HG03196 (cell line): ENCODE measurements at regions not wholly inside any gene's neighbourhood (a gene's known extent, or its start where the extent isn't known, plus 50 kb on each side); places are given as distances from the start of the nearest gene placed in this dataset.
"Not testable (repeated sequence)": the region's sequence is repeated elsewhere in the genome, so short reads cannot be mapped to it uniquely, and the experiment has no call there.

Experiments used
- ATAC-seq: cut with Tn5 transposase; IDR thresholded peaks from one replicate; pipeline ENCODE4 v1.9.1; 2021; ENCODE audit not compliant: unreplicated experiment

DNA sequence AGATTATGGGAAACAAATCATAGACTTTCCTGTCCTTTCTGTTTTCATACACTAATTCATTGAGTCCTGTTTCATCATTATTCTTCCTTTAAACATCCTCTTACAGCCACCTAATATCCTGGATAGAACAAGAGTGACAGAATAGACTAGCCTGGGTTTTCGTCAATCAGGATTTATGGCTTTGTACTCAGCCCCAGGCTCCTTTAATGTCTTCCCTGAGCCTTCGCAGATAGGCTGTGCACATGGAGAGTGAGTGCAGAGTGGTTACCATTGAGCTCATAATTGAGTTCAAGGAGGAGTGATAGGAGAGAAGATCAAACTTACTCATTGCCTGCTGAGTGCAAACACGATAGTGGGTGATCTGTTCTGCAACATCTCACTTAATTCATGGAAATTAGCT lies 304.9 kb downstream of the TDRD3 start:
- no peak for ATAC-seq

DNA sequence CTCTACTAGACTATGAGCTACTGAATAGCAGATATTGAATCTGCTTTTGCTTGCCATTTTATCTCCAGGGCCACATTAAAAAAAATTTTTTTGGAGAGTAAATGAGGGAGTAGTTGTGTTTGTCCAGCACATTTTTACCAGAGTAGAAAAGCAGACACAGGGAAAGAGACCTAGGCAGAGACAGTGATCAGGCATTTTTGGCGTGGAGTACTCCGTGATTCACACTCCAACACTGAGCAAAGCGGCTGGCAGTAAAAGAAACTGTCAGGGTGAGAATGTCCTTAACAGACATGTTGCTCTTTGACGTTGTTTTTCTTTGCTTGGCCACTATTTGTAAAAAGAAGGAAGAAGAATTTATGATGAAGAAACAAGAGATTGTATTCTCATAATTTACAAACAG lies 304.0 kb downstream of the TDRD3 start:
- ATAC-seq = no peak

DNA sequence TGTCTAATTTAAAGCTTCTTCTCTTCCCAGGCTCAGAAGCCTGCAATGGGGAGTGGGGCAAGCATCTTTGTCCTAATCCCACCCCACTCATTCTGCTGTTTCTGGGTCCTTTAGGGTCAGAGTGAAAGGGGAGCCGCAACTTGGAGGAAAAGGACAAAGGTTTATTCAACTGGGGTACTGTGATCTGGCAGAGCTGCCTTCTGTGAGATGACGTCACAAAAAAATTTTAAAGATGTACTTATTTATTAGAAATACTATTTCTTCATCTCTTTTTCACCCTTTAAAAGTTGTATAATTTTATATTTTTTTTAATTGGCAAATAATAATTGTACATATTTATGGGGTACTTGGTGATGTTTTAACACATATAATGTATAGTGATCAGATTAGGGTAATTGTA lies 302.6 kb downstream of the TDRD3 start:
- ATAC-seq = no peak

DNA sequence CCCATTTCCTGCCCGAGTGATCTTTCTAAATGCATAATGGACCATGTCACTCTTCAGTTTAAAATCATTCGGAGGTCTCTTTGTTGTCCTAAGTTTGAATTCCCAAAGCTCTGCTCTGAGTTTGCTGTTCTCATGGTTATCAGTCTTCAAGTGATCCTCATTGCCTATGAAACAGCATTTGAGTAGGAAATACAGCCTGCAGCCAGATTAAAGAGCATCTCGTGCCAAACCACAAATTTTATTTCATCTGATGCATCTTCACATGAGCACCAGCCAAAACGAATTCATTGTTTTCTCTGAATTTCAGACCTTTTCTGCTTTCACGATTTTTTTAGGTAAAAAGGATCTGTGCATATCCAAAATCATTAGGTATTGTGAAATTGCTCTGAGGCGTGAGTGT lies 299.6 kb downstream of the TDRD3 start:
- ATAC-seq = no peak

DNA sequence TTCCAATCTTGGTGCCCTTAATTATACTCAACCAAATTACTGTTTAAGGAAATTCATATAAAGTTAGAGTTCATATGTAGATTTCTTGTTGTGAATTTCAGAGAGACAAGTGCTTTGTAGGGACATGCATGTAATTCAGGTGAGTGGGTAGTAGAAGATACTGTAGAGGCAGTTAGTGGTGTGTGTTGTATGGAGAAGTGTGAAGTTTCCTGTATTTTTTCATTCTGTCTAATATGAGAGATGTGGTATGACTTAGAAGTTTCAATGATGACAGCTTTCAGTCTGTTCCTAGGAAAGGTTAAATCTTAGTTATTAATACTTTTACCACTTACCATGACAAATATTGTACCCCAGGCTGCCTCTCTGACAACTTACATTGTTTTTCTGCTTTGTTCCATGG lies 294.2 kb downstream of the TDRD3 start:
- no peak for ATAC-seq

DNA sequence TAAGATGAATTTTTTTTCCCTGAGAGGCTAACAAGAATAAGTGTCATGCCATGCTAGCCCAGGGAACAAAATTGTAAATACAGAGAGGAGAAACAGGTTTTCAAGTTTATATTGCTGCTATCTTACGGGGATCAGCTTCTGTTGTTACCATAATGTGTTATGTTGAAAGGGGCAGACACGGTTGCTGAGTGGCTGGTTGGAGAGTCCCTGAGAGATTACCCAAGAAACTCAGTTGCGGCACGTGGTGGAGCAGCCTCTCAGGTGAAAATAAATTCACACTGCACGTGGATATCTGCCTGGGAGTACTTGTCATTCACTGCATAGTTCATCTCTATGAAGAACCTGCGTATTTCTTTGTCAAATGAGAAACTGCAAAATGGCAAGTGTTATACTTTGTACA lies 293.6 kb downstream of the TDRD3 start:
- no peak for ATAC-seq

DNA sequence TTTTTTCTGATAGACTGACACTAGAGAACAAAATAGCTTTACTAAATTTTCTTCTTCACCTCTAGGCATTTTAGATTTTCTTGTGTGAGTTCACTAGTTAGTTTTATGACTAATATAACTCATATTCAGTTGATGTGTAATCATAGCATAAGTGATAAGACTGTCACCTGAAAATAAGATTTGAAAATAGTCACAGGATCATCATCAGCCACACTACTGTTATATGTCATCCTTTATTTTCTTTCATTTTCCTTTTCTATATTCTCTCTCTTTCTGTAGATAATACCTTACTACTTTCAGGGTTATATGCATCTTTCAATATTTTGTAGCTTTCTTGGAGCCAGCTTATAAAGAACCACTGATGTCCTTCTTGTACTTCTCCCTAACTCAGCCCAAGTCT lies 292.6 kb downstream of the TDRD3 start:
- no peak for ATAC-seq

DNA sequence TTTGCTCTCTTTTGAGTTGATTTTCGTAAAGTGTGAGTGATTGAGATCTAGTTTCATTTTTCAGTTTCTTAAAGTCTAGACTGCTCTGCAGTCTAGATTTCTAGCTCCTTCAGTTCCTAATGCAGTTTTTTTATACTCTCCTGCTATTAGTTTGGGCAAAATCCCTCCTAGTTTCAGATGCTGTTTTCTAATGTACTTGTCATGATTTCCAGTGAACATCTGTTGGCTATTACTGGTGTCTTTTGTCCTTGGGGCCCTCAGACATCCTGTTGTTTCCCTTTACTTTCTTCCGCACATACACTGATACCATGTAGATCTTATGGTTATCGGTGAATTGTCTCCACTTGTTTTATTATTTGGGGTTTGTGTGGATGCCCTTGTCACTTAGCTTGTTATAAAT lies 292.1 kb downstream of the TDRD3 start:
- no peak for ATAC-seq

DNA sequence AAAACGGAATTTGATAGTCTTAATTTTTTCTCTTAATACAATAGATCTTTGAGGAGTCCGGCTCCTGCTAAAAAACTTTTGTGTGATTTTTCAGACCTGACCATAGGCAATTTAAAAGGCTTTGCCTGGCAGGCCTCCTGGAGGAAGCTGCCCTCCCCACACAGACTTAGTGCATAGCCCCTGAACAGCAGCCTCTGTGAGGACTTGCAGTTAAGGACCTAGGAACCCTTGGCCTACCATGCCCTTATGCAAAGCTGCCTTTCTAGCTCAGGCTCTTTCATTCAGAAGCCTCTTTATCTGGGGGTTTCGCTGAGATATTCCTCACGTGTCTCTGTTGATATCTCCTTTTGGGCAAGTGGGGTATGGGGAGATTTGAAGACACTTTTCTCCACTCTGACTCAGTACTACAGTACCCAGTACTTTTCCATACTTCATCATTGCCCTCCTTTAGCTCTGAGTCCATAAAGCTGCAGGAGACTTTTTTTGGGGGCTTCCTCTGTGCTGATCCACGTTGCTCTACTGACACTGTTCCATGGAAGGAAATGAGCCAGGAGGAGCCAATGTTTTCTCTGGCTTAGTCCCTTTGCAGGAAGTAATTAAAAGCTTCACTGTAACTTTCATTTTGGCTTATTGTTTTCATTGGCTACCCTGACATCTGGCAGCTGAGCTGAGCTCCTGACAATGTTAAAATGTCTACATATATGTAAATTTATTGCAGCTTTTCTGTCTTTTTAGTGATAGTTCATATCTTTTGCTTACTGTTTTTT lies 283.1 kb downstream of the TDRD3 start:
- no peak for ATAC-seq

DNA sequence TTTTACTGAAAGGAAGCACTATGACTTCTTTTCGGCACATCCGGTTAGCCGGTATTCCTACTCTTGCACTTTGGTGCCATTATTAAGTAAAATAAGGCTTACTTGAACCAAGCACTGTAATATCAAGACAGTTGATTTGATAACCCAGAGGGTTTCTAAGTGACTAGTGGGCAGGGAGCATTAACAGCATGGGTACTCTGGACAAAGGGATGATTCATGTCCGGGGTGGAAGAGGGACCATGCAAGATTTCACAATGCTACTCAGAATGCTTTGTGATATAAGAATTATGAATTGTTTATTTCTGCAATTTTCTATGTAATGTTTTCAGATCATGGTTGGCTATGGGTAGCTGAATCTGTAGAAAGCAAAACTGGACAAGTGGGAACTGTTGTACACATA lies 282.1 kb downstream of the TDRD3 start:
- no peak for ATAC-seq

DNA sequence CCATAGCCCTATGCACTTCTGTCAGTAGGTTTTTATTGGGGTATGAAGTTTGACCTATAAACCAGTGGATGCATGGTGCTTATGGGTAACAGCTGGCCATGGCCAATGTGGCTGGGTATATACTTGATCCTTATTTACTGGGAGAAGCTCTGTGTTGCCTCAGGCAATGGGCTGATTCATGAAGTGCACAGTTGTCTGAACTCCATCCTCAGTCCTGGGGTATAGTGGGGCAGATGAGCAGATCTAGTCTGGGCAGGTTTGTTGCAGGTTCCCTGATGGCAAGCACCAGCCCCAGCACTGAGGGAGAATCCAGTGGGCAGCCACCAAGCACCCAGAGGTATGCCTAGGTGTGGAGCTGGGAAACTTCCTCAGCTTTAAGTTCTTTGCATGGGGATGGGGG lies 274.4 kb downstream of the TDRD3 start:
- no peak for ATAC-seq

DNA sequence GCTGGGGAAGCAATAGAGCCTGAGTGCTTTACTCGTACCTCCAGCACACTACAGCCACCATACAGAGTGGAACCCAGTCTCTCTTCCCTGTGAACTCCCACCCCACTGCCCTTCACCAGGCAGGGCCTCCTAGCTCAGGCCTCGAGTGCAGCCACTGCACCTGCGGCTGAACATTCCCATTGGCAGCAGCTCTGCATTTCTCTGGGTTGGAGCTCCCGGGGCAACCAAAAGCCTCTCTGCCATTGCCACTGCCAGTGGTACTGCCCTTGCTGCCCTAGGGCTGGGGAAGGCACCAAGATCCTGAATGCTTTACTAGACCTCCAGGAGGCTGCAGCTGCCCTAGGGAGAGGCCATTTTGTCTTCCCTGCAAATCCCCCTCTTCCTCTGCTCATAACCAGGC lies 266.8 kb downstream of the TDRD3 start:
- no peak for ATAC-seq

DNA sequence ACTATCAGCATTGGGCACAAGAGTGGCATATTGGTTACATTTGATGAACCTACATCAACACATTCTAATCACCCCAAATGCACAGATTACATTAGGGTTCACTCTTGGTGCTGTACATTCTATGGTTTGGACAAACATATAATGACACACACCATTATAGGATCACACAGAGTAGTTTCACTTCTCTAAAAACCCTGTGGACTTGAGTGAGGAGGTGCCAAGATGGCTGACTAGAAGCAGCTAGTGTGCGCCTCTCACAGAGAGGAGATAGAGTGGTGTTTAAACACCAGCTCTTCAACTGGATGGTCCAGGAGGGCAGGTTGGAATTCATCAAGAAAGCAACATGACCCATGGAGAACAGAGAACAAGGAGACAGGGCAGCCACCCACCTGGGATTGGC lies 265.6 kb downstream of the TDRD3 start:
- no peak for ATAC-seq

DNA sequence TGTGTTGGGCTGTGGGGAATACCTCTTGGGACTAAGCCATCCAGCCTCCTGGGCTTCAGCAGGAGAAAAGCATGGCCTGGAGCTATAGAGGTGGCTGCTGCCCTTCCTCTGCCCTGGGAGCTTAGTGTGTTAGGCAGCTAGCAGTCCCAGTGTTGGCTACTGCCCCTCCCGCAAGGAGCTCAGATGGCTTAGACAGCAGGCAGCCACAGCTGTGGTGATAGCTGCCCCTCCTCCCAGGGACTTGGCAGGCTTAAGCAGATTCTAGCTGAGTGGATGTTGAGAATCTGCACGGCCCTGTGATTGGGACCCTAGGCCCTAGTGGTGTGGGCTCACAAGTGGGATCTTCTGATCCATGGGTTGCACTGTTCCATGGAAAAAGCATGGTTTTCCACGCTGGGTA lies 264.5 kb downstream of the TDRD3 start:
- ATAC-seq = no peak

DNA sequence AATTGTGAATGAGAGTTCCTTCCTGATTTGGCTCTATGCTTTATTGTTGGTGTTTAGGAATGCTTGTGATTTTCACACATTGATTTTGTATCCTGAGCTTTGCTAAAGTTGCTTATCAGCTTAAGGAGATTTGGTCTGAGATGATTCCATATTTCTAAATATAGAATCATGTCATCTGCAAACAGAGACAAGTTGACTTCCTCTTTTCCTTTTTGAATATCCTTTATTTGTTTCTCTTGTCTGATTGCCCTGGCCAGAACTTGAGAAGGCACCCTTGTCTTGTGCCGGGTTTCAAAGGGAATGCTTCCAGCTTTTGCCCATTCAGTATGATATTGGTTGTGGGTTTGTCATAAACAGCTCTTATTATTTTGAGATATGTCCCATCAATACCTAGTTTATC lies 260.6 kb downstream of the TDRD3 start:
- ATAC-seq = not testable (repeated sequence)

DNA sequence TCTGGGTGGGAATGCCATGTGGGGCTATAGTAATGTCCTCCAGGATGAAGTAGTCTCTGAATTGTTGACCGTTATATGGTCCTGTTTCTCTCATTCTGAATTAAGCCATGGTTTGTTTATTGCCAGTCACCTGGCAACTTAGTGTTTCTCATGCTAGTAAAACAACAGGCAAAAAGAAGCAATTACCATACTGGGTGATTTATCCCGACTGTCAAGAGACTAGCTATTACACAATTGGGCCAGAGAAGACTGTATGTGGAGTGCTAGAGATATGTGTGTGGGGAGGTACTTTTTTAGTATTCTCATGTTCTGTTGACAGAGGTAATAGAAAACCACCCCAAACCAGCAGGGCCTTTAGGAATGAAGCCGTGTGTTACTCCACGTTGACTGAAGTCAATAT lies 258.2 kb downstream of the TDRD3 start:
- ATAC-seq = no peak

DNA sequence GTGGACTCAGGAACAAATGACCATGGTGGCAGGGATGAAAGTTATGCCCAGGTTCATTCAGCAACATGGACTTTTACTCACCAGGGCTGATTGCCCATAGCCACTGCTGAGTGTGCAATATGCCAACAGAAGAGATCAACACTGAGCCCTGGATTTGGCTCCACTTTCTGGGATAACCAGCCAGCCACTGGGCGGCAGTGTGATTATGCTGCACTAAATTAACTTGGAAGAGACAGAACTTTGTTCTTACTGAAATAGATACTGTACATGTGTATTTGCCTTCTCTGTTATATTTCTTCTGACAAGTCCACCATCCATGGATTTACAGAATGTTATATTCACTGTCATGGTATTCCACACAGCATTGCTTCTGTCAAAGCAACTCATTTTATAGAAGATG lies 257.4 kb downstream of the TDRD3 start:
- no peak for ATAC-seq

DNA sequence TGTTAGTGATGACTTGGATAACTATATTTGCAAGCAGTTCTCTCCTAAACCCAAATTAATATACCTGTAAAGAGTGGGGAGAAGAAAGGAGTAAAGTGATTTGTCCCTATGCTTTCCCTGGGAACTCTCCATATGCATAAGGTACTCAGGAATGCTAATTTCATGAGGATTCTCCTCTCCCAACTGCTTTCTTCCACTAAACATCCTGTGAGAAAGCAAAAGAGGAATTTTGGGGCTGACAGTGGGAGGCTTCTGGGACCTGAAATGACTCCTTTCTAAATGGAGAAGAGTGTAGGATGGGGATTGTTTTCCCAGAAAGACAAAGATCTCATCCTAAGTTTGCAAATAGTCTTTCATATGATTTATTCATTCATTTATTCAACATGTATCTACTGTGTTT lies 250.5 kb downstream of the TDRD3 start:
- no peak for ATAC-seq

DNA sequence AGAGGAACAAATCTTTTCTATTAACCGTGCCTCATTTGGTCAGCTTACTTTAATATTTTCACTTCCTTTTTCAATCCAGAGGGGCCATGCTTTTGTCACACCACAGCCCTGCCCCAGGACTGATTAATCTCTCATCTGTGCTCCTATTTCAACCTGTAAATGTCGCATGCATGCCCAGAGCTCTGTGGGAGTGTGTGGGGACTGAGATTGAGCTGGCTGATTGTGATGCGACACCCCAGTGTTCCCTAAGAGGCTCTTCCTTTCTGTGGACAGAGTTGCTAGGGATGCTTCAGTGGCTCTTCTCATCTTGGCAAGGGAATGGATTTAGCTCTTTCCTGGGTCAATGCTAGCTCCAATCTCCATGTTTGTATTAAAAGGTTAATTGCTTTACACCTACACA lies 249.6 kb downstream of the TDRD3 start:
- no peak for ATAC-seq

DNA sequence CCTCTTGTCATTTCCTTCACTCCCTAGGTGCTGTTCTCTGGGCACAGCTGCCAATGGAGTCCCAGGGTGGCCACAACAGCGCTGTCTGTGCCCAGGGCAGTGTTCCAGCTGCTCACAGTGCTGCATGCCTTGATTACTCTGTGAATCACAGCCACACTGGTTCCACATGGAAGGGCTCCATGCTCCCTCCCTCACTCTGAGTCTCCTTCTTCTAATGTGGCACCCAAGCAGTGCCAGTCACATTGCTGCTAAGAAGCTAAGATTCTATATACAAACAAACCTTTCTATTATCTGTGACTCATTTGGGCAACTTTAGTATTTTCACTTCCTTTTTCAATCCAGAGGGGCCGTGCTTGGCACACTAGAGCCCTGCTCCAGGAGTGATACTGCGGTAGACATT lies 248.7 kb downstream of the TDRD3 start:
- ATAC-seq = peak; percentile 67

DNA sequence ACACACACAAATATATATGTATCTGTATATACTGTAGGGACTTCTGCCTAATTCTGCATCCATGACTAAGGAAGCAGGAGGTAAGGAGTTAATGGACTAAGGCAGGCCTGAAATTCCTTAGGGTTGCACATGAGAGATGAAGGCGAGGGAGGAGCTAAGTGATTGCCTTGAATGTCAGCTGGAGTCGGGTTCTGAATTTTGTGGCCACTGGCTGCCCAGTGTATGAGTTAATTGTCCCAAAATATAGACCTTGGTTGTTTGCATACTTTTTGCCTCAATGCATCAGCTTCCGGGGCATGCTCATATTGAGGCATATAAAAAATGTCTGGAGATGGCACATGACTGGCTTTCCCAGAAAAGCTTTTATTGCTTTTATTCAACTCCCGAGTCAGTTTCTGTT lies 245.5 kb downstream of the TDRD3 start:
- no peak for ATAC-seq

DNA sequence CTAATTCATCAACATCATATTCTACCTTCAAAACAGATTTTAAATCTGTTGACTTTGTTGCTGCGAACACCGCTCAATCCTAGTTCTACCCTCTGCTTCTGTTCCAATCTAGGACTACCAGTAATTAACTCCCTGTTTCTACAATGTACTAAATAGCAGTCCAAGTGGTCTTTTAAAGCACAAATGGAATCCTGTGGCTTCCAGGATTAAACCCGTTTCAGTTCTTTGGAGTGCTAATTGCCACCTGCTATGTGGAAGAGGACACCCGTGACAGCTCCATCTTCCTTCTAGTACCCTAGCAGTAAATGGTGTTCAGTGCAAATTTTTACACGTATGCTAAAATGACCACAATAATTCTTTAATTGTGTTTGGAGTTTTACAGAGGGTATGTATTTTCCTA lies 232.1 kb downstream of the TDRD3 start:
- ATAC-seq = no peak

DNA sequence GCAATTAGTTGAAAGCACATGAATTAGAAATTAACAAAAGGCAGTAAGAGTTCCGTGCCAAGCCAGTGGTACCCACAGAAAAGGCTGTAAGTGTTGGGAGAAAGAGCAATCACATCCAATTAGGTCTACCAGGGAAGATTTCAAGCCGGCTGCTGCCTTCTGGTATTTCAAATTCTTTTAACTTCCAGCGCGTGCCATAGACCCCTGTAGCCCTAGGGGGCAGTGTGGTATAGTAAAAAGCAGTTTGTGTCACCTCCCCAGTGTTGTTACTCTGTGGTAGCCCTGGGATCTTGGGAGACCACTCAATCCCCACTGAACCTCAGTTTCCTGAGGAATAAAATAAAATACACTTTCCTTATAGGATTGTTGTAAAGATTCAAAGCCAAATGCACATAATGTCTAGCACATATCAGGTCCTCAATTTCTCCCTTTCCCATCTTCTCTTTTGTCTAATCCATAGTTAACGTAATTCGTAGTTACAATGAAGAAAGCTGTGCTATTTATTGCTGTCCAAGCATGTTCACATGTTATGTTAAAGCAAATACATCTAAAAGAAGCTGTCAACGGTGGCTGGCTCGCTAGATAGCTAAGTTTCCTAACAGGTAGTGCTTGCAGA lies 230.2 kb downstream of the TDRD3 start:
- ATAC-seq = peak; percentile 76
